ENCODE measurements at regions not wholly inside any gene's neighbourhood (a gene's known extent, or its start where the extent isn't known, plus 50 kb on each side); places are given as distances from the start of the nearest gene placed in this dataset.
A peak's percentile ranks its signal among the peaks of the same experiment; 100 is the strongest.

- no peak for DNase-seq
Measured at GRCh38 chr13:84088996-84089395, 206.7 kb upstream of the SLITRK1 start.

- no peak for DNase-seq
Measured at GRCh38 chr13:84086847-84087162, 204.5 kb upstream of the SLITRK1 start.

- peak; percentile 12 to 23 for DNase-seq
Measured at GRCh38 chr13:84086098-84086846, 204.0 kb upstream of the SLITRK1 start.

GRCh38 chr13:84082462-84082861 lies 200.2 kb upstream of the SLITRK1 start:
- DNase-seq: no peak

DNA sequence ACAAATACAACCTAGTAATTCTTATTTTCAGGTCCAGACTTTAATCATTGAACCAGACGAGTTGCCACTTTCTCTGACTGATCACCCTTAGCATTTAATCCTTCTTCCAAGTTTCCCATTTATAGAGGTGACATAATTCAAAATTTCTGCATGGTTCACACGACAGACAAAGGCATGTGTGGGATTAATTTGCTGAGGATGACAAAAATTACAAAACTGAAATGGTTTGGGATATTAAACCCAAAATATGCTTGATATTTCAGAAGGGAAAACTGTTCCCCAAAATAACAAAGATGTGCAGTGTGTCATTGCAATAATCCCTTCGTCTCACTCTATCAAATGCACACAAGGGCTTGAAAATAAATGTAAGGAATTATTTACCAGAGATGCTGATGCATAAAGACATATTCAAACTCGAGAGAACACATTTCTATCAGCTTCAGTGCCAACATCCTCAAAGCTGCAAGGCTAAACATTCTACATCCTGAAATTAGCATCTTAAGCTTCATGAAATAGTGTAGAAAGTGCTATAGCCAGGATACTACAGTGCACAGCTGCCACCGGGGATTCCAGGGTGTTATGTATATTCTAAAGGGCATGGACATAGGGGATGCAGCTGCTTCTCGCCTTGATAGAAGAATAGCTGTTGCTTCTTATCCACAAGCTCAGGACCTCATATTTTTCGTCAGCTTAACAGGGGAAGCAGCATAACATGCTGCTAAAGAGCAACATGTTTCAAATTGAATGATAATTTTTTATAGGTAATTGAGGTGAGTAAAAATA lies 198.7 kb upstream of the SLITRK1 start:
- no peak for DNase-seq

- no peak for DNase-seq
Measured at GRCh38 chr13:84077271-84077670, 195.0 kb upstream of the SLITRK1 start.

- no peak for DNase-seq
Measured at GRCh38 chr13:84076280-84076679, 194.0 kb upstream of the SLITRK1 start.

DNA sequence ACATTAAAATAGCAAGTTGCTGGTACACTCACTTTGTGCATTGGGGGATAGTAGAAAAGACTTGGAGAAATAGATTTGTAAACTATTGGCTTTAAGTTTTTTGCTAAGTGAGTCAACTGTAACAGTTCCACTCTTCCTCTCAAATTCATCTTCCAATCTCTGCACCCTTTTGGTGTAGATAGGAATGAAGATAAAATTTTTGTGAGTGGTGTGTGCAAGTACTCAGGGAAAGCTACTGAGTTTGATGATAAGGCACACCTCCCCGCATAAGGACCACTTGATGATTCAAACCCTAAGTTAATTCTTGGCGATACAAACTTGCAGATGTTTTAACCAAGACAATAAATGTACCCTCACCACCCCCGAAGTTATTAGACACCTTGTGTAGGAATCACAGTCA lies 168.3 kb upstream of the SLITRK1 start:
- no peak for DNase-seq

- DNase-seq: no peak
Measured at GRCh38 chr13:84049443-84050219, 167.4 kb upstream of the SLITRK1 start.

DNA sequence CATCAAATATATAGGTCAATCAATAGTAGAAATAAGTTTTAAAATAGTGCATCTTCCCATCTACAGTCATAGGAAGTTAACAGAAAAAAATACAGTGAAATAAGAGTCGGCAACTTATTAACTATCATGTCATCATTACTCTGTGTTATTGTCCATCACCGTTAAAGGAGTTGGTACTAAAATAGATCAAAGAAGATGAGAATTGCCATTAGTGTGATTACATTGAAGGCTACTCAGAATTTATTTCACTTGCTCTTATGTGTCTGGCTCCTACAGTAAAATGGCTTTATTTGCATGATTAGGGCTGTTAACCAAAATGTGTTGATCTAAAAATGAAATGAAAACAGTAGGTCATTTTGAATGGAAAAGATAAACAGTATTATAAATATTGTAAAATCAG lies 162.5 kb upstream of the SLITRK1 start:
- DNase-seq: no peak

- no peak for DNase-seq
Measured at GRCh38 chr13:84038001-84038400, 155.7 kb upstream of the SLITRK1 start.

DNA sequence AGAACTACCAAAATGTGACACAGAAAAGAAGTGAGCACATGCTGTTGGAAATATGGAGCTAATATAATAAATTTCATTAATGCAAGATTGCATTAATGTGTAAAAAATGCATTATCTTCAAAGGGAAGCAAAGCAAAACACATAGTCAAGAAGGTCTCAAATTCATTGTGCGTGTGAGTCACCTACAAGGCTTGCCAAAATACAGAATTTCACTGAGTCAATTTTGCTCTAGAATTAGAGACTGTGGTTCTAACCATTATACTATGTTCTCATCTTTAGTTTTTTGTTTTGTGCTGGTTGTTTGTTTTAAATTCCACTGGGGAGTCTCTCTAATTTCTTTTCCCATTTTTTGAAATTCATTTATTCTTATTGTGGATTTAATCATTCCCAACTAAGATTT lies 149.8 kb upstream of the SLITRK1 start:
- no peak for DNase-seq

DNA sequence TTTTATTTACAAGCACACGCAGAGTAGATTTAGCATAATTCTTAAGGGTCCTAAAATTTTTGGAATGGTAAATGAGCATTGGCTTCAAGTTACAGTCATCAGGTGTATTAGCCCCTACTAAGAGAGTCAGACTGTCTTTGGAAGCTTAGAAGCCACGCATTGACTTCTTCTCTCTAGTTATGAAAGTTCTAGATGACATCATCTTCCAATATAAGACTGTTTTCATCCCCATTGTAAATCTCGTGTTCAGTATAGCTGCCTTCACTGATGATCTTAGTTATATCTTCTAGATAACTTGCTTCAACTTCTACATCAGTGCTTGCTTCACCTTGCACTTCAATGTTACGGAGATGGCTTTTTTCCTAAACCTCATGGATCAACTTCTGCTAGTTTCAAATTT lies 148.8 kb upstream of the SLITRK1 start:
- DNase-seq: no peak

DNA sequence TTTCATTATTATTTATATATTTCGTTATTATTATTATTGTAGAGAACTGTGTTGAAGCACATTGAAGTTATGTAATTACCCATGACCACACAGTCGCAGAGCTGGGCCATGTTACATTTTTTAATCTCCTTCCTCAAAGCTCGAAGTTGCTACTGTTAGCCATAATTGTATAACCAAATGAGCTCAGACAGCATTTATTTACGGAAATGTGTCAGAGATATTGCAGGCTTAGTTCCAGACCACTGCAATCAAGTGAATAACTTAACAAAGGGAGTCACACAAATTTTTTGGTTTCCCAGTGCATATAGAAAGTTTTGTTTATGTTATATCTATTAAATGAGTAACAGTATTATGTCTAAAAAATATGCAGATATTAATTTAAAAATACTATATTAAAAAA lies 147.1 kb upstream of the SLITRK1 start:
- DNase-seq: no peak

GRCh38 chr13:84025824-84026223 lies 143.6 kb upstream of the SLITRK1 start:
- DNase-seq: no peak

GRCh38 chr13:83996415-83996814 lies 114.1 kb upstream of the SLITRK1 start:
- DNase-seq: no peak

- no peak for DNase-seq
Measured at GRCh38 chr13:83995930-83996329, 113.7 kb upstream of the SLITRK1 start.

DNA sequence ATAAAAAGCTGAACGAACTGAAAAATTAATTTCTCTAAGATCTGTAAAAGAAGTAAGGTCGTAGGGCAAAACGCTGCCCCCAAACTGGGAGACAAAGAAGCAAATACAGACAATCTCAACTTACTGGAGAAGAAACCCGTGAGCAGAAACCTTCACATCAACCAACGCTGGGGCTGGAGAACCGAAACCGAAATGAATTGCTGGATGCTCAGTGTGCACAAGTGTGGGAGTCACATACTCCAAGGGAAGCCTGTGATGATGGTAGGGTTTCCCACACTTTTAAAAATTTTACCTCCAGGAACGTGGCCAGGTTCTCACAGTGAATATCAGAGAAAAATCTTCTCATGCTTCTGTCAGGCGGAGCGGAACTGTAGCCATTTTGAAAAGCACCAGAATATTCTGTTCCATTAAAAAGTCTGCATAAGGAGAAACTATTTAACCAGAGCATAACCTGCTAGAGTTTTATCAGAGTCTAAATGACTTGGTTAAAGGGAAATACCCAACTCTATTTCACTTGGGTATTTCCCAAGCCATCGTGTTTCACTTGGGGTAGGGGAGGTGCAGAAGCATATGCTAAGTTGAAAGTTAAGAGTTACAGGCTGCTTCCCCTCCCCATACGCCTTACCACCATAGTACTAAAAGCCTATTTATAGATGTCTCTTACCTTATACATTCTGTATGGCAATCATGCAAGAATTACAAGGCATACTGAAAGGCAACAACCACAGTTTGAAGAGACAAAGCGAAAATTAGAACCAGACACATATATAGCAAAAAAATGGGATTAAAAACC lies 110.5 kb upstream of the SLITRK1 start:
- DNase-seq: no peak

GRCh38 chr13:83987394-83987793 lies 105.1 kb upstream of the SLITRK1 start:
- no peak for DNase-seq

DNA sequence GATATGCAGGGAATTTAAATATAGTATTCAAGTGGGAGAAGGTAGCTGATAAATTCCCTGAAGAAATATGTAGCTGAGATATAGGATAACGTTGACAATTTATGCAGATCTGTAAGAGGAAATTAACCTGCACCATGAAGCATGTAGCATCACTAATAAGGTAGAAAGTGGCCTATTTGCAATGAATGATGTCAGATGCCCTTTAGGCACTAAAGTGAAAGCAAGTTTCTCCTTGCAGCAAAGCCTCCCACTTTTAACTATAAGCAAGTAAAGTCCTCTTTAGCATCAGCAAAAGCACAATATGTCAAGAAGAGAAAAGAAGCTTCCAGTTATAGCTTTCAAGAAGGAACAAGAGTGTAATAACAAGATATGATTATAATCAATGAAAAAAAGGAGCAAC lies 102.5 kb upstream of the SLITRK1 start:
- DNase-seq: no peak

DNA sequence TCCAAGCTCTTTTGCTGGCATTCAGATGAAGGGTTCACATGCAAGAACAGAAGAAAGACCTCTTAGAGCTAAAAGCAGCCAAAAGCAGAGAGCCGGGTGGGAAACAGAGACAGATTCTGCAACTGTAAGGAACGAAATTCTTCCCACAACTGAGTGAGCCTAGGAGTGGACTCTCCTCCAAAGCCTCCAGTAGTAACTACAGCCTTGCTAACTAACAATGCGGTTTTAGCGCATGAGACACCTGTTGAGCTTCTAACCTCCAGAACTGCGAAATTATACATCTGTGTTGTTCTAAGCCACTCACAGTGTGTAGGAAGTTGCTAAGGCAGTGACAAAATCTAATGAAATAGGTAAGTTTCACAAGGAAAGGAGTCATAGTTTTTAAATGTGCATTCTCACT lies 98.1 kb upstream of the SLITRK1 start:
- DNase-seq: no peak

DNA sequence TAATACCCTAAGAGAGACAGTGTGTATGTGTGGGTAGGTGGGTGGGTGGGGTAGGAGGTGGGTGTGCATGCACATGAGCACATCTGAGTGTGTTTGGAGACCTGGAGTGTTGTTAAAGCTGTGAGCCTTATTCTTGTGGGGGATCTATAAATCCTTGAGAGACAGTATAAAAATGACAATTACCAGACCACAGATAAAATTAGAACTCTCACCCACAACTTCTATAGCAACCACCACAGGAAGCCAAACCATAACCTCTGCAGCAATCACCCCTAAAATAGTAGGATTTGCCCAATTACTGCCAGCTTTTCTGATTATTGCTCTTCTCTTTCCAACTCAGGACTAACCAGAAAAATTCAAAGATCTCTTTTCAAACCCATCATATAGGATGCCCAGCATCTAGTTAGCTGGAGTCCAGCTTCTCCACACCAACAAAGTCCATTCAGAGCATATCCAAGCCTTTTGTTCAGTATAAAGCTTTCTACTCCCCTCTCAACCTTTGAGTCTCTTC lies 93.4 kb upstream of the SLITRK1 start:
- DNase-seq: no peak

DNA sequence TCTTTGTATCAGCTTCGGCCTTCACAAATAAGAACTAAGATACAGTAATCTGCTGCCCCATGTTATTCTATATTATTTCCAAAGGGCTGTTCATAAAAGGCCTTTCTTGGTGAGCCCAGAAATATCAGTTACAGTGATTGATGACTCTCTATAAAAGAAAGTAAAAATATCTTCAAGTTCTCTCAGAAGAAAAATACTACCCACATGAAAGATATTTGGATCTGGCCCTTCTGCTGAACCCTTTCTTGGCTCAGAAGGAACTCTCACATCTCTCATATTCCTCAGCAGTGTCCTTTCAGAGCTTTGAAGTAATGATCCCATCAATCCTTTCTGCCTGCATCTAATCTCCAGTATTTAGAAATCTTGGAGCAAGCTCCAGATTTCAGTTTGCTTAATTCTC lies 76.3 kb upstream of the SLITRK1 start:
- no peak for DNase-seq

All from CD4-positive, alpha-beta T cell treated with Interleukin-4 for 1 hour (primary cell).